NCI-H2171 treated with DMSO at 0.1 percent for 48 hours (cell line): ENCODE measurements at regions not wholly inside any gene's neighbourhood (a gene's known extent, or its start where the extent isn't known, plus 50 kb on each side); places are given as distances from the start of the nearest gene placed in this dataset.
A peak's percentile ranks its signal among the peaks of the same experiment; 100 is the strongest.
"Not testable (repeated sequence)": the region's sequence is repeated elsewhere in the genome, so short reads cannot be mapped to it uniquely, and the experiment has no call there.

ENCODE experiments used
- DNase-seq: peaks from one replicate; lab custom pipeline; 2025; lab: John Stamatoyannopoulos, UW

DNA sequence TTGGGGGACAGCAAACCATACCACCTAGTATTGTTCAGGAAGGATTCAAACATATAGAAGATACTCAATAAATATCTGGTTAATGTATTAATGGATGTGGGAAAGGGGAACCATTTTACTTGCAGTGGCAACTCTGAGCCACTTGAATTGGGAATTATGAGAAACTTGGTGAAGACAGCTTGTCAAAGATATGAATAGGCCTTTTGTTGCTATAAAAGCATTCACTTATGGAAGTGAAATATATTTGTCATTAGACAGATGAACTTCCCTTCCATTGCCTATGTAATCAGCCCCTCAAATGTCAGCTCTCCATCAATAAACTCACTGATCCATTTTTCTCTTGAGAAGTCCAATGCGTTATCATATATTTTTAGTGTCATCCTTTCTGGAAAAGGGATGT is 56.1 kb downstream of the GPR85 start:
- DNase-seq, result no peak

- DNase-seq, result no peak
These were observed 59.7 kb downstream of the GPR85 start for GRCh38 chr7:113026941-113027340.

DNA sequence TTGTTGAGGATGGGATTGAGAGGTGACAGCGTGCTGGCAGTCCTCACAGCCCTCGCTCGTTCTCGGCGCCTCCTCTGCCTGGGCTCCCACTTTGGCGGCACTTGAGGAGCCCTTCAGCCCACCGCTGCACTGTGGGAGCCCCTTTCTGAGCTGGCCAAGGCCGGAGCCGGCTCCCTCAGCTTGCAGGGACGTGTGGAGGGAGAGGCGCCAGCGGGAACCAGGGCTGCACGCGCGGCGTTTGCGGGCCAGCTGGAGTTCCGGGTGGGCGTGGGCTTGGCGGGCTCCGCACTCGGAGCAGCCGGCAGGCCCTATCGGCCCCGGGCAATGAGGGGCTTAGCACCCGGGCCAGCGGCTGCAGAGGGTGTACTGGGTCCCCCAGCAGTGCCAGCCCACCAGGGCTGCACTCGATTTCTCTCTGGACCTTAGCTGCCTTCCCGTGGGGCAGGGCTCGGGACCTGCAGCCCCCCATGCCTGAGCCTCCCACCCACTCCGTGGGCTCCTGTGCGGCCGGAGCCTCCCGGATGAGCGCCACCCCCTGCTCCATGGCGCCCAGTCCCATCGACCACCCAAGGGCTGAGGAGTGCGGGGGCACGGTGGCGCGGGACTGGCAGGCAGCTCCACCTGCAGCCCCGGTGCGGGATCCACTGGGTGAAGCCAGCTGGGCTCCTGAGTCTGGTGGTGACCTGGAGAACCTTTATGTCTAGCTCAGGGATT is 69.3 kb downstream of the GPR85 start:
- DNase-seq, result not testable (repeated sequence)

GRCh38 chr7:113015034-113015645 is 71.5 kb downstream of the GPR85 start:
- DNase-seq, result no peak

GRCh38 chr7:113013761-113014449 is 72.7 kb downstream of the GPR85 start:
- DNase-seq, result peak; percentile 58

GRCh38 chr7:113012862-113013261 is 73.8 kb downstream of the GPR85 start:
- DNase-seq, result not testable (repeated sequence)

- DNase-seq, result no peak
These were observed 76.2 kb downstream of the GPR85 start for GRCh38 chr7:113010377-113010776.

DNA sequence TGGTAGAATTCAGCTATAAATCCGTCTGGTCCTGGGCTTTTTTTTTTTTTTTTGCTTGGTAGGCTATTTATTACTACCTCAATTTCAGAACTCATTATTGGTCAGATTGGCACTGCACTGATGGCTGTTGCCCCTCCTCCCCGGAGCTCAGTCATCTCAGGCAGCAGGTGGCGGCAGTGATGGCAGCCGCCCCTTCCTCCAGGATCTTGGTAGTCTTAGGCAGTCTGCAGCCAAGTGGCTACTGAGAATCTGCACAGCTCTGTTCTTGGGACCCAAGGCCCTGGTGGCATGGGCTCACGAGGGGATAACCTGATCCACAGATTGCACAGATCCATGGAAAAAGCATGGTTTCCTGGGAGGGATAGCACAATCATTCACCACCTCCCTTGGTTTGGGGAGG is 77.9 kb downstream of the GPR85 start:
- DNase-seq, result no peak

GRCh38 chr7:113004726-113005454 is 81.7 kb downstream of the GPR85 start:
- no peak for DNase-seq

DNA sequence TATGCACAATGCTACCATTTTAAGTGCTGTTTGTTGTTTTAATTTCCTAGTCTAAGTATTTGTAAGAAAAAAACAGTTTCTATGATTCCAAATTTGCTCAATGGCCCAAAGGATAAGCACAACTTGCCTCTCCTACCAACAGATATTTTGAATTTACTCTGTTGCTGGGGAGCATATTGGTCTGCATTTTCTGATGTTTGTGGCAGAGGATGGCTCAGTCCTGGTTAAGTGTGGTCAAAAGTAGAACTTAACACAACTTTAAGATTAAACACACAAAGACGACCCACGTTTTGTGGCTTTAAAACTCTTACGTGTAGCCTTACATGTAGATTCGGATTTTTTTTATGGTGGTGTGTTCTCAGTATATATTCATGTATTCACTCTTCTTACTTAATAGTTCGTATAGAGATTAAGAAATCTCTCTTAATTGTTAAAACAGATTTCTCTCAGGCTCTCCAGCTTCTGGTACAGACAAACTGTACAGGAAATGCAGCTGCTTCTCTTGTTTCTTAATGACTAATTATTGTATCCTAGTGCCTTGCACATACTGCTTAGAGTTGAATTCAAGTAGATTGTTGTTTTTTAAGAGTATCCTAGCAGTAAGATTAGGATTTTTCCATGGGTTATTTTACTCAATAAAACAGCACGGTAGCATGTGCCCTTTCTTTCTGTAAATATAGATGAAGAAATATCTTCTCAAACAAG is 86.2 kb downstream of the GPR85 start:
- DNase-seq, result no peak

GRCh38 chr7:112997831-112998230 is 88.8 kb downstream of the GPR85 start:
- no peak for DNase-seq

DNA sequence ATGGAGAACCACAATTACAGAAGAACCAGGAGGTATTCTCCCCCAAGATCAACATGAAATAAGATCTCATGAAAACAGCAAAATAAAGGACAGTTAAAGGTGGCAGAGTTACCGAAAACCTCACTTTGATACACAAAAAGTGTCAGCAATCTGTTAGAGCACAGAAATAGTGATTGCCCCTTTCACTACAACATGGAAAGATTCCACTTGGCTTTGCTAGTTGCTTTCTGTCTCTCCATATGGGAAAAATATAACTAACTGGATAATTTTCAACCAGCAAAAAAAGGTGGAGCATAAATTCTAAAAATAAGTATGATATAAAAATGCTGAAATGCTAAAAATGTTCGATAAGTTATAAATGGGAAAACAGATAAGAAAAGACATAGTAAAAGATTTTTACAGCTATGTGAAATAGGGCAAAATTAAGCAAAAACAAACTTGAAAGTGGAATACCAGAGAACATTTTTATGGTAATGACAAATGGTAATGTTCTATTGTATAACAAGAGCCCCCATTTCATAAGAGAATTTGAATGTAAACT is 90.2 kb downstream of the GPR85 start:
- DNase-seq, result no peak

- no peak for DNase-seq
These were observed 91.4 kb downstream of the GPR85 start for GRCh38 chr7:112995059-112995824.

- DNase-seq, result no peak
These were observed 92.0 kb downstream of the GPR85 start for GRCh38 chr7:112994656-112995055.

DNA sequence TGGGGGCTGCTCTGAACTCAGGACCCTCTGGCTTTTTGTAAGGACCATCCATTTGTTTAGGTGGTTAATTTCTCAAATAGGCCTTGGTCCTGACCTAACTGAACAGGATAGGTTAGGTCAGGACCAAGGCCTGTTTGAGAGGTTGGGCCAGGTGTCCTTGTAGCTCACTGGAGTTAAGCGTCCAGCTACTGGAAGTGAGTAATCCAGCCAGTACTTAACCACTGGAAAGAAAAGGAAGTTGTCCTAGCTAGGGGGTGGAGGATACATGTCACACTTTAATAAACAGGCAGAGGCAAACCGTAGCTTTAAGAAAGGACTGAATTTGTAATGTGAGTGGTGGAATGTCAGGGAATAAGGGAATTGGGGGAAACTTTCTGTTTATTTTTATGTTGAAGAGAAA is 96.0 kb downstream of the GPR85 start:
- no peak for DNase-seq

DNA sequence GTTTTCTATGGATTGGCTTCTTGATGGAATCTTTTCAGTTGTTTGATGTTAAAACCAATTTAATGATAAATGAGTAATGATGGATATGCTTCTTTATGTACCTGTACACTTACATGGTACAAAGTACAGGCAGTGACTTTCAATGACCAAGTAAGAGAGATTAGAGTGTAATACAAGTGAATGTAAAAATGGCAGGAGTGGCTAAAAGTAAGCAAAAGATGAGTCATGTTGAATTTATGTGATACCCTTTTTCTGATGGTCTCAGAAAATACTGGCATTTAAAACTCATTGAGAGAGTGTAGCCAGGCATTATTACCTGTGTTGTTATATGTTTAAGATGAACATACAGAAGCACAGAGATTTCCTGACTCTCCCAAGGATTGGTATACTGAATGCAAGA is 97.1 kb downstream of the GPR85 start:
- no peak for DNase-seq

GRCh38 chr7:112987171-112987570 is 99.5 kb downstream of the GPR85 start:
- no peak for DNase-seq

DNA sequence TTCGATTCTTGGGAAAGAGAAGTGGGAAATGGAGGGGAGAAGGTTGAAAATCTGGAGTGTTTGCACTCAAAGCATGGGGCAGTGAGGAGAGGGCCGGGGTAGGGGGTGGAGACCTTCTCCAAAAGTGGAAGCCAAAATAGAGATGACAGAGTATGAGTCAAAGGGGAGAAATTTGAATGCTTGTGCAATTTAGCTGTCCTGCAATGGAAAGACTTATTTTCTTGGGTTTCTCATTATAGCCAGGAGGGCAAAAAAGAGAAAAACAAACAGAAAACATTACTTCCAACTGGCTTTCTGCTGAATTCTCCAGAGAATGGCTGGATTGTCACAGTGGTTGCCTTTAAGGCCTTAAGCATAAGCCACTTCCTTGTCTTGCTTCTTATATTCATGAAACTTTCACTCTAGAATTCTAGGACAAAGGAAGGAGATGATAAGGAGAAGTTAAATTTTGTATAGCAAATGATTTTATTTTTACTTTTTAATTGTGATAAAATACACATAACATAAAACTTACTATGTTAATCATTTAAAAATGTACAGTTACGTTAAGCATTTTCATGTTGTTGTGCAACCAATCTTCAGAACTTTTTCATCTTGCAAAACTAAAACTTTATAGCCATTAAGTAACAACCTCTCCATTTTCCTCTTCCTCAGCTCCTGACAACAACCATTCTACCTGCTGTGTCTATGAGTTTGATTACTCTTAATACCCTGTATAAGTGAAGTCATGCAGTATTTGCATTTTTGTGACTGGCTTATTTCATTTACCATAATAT is 100.2 kb downstream of the GPR85 start:
- DNase-seq, result no peak

- DNase-seq, result no peak
These were observed 101.1 kb downstream of the GPR85 start for GRCh38 chr7:112985377-112985987.
